Adrenal gland (tissue), 9 donors: ENCODE measurements at regions not wholly inside any gene's neighbourhood (a gene's known extent, or its start where the extent isn't known, plus 50 kb on each side); places are given as distances from the start of the nearest gene placed in this dataset.

Experiments
- DNase-seq, 7 donors: peaks; one replicate each; pipeline ENCODE4 v3.0.0-alpha.2; 2019 to 2020
- H3K27ac ChIP-seq, 5 donors: fragments of 200-600 bp; sonication (generic) in 4 of 5; 1 replicate in 3 of 5; 2 replicates in 2 of 5; pipeline versions ENCODE4 v1.5.1 to v1.8.0; 2016 to 2020; ENCODE audit warnings: mild to moderate bottlenecking in 1 of 5
- H3K27me3 ChIP-seq: fragments of 200-600 bp; 2 replicates; pipeline ENCODE4 v1.8.0; 2021
- H3K36me3 ChIP-seq, 2 donors: fragments of 200-600 bp; replicated peaks in 1 of 2; 1 replicate in 1 of 2; 2 replicates in 1 of 2; pipeline versions ENCODE4 v1.5.1 to v1.8.0; 2018 to 2022
- H3K4me1 ChIP-seq, 2 donors: fragments of 200-600 bp; replicated peaks in 1 of 2; 1 replicate in 1 of 2; 2 replicates in 1 of 2; pipeline versions ENCODE4 v1.5.1 to v1.8.0; 2018 to 2021
- H3K4me3 ChIP-seq, 4 donors: fragments of 200-600 bp; sonication (generic) in 3 of 4; one replicate each; pipeline ENCODE4 v1.5.1; 2016 to 2018
- H3K9me3 ChIP-seq, 3 donors: fragments of 200-600 bp; sonication (generic) in 1 of 3; replicated peaks in 1 of 3; 1 replicate in 2 of 3; 2 replicates in 1 of 3; pipeline versions ENCODE4 v1.5.1 to v1.8.0; 2016 to 2021
- POLR2A ChIP-seq, 2 donors: fragments of 450-650 bp; IDR thresholded peaks; one replicate each; pipeline ENCODE4 v1.6.1; 2017; ENCODE audit warnings: antibody characterized with exemption in 2 of 2, mild to moderate bottlenecking in 2 of 2, moderate library complexity in 1 of 2
- WGBS, 4 donors: extraction: QIAGEN DNeasy Blood & Tissue Kit in 2 of 4; methylation state at CpG; one replicate each; pipeline versions ENCODE4 v1.1.5 to v1.1.7; 2013 to 2017; 5-methylcytosine and 5-hydroxymethylcytosine counted together
- intact Hi-C, 2 donors: fragments of 100-400 bp; cut with DNase I; formaldehyde crosslinking; loops; one replicate each; pipeline versions ENCODE4 v1.14.1 to v1.15.0; 2022 to 2023
- TF ChIP-seq, protein P1 (sequence below), 6 experiments: fragments of 450-650 bp in 4 of 6; fragments of 200-600 bp in 2 of 6; sonication (generic) in 1 of 6; IDR thresholded peaks; 1 replicate in 5 of 6; 2 replicates in 1 of 6; pipeline versions ENCODE4 v1.5.1 to v1.8.0; 2016 to 2021; ENCODE audit warnings: antibody characterized with exemption in 6 of 6, mild to moderate bottlenecking in 2 of 6, moderate library complexity in 1 of 6
- donor health status: healthy with polysubstance abuse.
- donor health status: Bipolar disorder and iron deficiency.
- donor health status: DM: yes; HTN: yes; CAD: no.
- donor health status: DM: no; HTN: no; CAD: no.
- donor health status: DM: no; HTN: no; CAD: no.

DNA sequence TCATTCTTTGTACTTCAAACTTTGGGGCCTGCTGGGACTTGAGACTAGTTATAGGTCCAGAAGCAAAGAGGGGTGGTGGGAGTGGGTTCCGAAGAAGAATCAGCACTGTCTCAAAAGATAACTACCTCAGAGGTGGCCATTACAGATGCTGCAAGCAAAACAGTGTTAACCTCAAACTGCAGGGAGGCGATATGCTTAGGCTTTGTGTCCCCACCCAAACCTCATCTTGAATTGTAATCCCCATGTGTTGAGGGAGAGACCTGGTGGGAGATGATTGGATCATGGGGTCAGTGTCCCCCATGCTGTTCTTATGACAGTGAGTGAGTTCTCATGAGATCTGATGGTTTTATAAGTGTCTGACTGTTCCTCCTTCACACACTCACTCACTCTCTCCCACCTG is 545.3 kb downstream of the XYLT1 start:
- no peak for TF ChIP-seq POLR2A (IDR thresholded peaks at IDR 0.05)
- TF ChIP-seq, protein P1, sequence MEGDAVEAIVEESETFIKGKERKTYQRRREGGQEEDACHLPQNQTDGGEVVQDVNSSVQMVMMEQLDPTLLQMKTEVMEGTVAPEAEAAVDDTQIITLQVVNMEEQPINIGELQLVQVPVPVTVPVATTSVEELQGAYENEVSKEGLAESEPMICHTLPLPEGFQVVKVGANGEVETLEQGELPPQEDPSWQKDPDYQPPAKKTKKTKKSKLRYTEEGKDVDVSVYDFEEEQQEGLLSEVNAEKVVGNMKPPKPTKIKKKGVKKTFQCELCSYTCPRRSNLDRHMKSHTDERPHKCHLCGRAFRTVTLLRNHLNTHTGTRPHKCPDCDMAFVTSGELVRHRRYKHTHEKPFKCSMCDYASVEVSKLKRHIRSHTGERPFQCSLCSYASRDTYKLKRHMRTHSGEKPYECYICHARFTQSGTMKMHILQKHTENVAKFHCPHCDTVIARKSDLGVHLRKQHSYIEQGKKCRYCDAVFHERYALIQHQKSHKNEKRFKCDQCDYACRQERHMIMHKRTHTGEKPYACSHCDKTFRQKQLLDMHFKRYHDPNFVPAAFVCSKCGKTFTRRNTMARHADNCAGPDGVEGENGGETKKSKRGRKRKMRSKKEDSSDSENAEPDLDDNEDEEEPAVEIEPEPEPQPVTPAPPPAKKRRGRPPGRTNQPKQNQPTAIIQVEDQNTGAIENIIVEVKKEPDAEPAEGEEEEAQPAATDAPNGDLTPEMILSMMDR (IDR thresholded peaks at IDR 0.05) = no peak
- Histone ChIP-seq H3K36me3 (no peaks in the 10 kb centered on the region), H3K27ac (no peak overlapping the region), H3K27me3 (no peaks in the 10 kb centered on the region), H3K4me1 (no peaks in the 10 kb centered on the region), H3K4me3 (no peak overlapping the region), H3K9me3 (no peaks in the 10 kb centered on the region)
- intact Hi-C loops = no loop called here
- DNase-seq = no peak
- WGBS, 4 donors = 90 to 100% (median 97%) methylated on average over 2 of the region's 2 CpGs

DNA sequence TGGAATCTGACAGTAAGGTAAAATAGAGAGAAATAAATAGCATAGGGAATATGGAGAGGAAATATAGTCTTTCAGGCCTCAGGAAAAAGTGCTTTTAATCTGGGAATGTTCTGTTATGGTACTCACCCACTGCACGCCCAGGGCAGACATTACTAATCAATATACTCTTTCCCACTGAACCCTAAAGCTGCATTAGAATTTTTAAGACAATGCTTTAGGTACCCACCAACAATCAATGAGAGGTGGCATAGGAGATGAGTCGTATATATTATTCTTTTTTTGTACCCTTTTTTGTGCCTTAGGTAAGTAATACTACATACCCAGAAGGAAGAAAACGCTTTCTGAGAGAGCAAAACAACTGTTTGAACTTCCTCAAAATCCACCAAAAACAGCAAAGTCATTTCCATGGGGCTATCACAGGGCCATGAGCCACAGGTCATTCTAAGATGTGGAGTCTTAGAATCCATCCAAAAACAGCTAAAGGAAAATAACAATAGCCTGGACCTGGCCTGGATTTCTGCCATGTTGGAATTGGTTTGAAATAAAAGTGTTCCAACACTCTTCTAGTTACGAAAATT is 542.1 kb downstream of the XYLT1 start:
- Histone ChIP-seq H3K9me3 (no peaks in the 10 kb centered on the region), H3K27me3 (no peaks in the 10 kb centered on the region), H3K36me3 (no peaks in the 10 kb centered on the region), H3K27ac (no peak overlapping the region), H3K4me3 (no peak overlapping the region), H3K4me1 (peaks cover 0 to 4% of the 10 kb centered on the region in 2 donors)
- intact Hi-C loops = no loop called here
- DNase-seq = no peak
- WGBS, 4 donors = 76 to 83% (median 80%) methylated on average over 4 of the region's 4 CpGs
- TF ChIP-seq, protein P1 (IDR thresholded peaks at IDR 0.05) = no peak
- no peak for TF ChIP-seq POLR2A (IDR thresholded peaks at IDR 0.05)

DNA sequence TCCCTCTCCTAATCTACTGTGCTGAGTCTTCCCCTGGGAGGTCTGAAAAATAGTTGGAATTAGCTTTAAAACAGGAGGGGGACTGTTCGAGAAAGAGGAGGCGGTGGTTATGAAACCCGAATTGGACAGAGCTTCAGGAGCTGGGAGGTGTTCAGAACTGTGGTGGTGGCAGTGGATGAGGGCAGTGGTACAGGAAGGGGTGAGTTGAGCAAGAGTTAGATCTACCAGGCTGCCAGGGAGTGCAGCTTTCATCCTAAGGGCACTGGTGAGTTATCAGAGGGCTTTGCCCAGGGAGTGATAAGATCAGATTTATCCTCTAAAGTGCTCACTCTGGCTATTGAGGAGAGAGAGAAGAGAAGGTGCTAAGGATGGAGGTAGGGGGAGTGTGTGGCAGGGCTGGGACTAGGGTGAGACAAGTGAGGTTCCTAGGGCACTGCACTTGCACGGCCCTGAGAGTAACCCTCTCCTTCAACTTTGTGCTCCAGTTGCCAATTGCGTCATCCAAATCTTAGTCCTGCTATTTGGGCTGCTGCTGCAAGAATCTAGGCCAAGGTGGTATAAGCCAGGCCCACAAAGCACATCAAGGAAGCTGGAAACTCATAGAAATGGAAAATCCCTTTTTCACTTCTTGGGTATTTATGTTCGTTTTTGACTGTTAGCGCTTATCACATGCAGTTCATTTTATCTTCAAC is 540.3 kb downstream of the XYLT1 start:
- no peaks in the 10 kb centered on the region for H3K27me3 ChIP-seq
- peaks cover 0 to 4% of the 10 kb centered on the region in 2 donors for H3K4me1 ChIP-seq
- no peaks in the 10 kb centered on the region for H3K36me3 ChIP-seq
- 38 to 48% (median 45%) methylated on average over 7 of the region's 7 CpGs for WGBS, 4 donors
- H3K4me3 ChIP-seq = no peak overlapping the region
- peak; percentile 53 to 80 (median 59) for DNase-seq
- TF ChIP-seq, protein P1 (IDR thresholded peaks at IDR 0.05) = no peak
- TF ChIP-seq POLR2A (IDR thresholded peaks at IDR 0.05) = no peak
- H3K9me3 ChIP-seq = no peaks in the 10 kb centered on the region
- H3K27ac ChIP-seq = peak overlapping the region in 4 of 5 donors; percentile 52 to 77 (median 68)
- intact Hi-C loops = no loop called here

DNA sequence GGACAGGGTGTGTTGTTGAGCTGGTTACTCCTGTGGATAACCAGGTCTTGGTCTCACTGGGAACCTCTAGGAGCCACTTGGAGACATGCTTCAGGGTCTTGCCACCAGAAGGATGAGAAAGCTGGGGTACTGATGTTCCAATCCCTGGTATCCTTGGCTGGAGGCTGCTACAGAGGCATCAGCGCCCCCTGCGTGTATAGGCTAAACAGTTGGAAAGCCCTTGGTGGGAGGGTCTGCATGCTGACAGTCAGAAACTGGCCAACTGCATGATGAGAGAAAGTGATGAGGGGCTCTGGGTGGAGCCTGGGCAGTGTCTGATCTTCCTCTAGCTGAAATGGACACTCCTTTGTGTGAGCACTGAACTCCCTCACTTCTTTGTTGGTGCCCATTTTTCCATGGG is 536.9 kb downstream of the XYLT1 start:
- 86 to 88% (median 87%) methylated on average over 2 of the region's 2 CpGs; no CpG with 5 or more reads in 1 of the 4 donors for WGBS, 4 donors
- Histone ChIP-seq H3K9me3 (no peaks in the 10 kb centered on the region), H3K27ac (no peak overlapping the region), H3K36me3 (no peaks in the 10 kb centered on the region), H3K27me3 (no peaks in the 10 kb centered on the region), H3K4me1 (peaks cover 0 to 4% of the 10 kb centered on the region in 2 donors), H3K4me3 (no peak overlapping the region)
- no peak for TF ChIP-seq POLR2A (IDR thresholded peaks at IDR 0.05)
- TF ChIP-seq, protein P1 (IDR thresholded peaks at IDR 0.05) = no peak
- DNase-seq = no peak
- intact Hi-C loops = no loop called here
